Aorta (tissue), 5 donors: ENCODE measurements at regions not wholly inside any gene's neighbourhood (a gene's known extent, or its start where the extent isn't known, plus 50 kb on each side); places are given as distances from the start of the nearest gene placed in this dataset.

Experiments
- ATAC-seq: fragments of 200-7000 bp; cut with Tn5 transposase; one replicate; pipeline ENCODE4 v1.9.1; 2022; ENCODE audit warnings: moderate library complexity; ENCODE audit not compliant: low FRiP score
- DNase-seq, 2 donors: peaks; one replicate each; pipeline ENCODE4 v3.0.0-alpha.2; 2020
- H3K27ac ChIP-seq, 2 donors: one replicate each; pipeline ENCODE4 v1.5.1; 2013; ENCODE audit warnings: low read length in 2 of 2, mild to moderate bottlenecking in 2 of 2, moderate library complexity in 2 of 2, control low read depth in 1 of 2, inconsistent platforms in 1 of 2, low read depth in 1 of 2
- H3K27me3 ChIP-seq, 2 donors: one replicate each; pipeline ENCODE4 v1.6.1; 2013; ENCODE audit warnings: control low read depth in 1 of 2, low read length in 1 of 2, mild to moderate bottlenecking in 1 of 2, moderate library complexity in 1 of 2; ENCODE audit not compliant: insufficient read depth in 2 of 2, control insufficient read depth in 1 of 2
- H3K36me3 ChIP-seq, 2 donors: one replicate each; pipeline ENCODE4 v1.6.1; 2013; ENCODE audit warnings: control low read depth in 1 of 2, low read length in 1 of 2, mild to moderate bottlenecking in 1 of 2; ENCODE audit not compliant: insufficient read depth in 2 of 2, control insufficient read depth in 1 of 2
- H3K4me1 ChIP-seq, 2 donors: one replicate each; pipeline ENCODE4 v1.6.1; 2013; ENCODE audit warnings: low read length in 2 of 2, control low read depth in 1 of 2, mild to moderate bottlenecking in 1 of 2, moderate library complexity in 1 of 2; ENCODE audit not compliant: insufficient read depth in 2 of 2, control insufficient read depth in 1 of 2
- H3K4me3 ChIP-seq, 2 donors: one replicate each; pipeline ENCODE4 v1.5.1; 2013; ENCODE audit warnings: low read length in 2 of 2, control low read depth in 1 of 2, mild to moderate bottlenecking in 1 of 2
- H3K9me3 ChIP-seq: one replicate; pipeline ENCODE4 v1.6.1; 2013; ENCODE audit warnings: mild to moderate bottlenecking, low read length; ENCODE audit not compliant: control insufficient read depth
- WGBS, 2 donors: extraction: QIAGEN DNeasy Blood & Tissue Kit; methylation state at CpG; one replicate each; pipeline ENCODE4 v1.1.7; 2013; 5-methylcytosine and 5-hydroxymethylcytosine counted together
- intact Hi-C, 2 donors: fragments of 100-400 bp; cut with DNase I; formaldehyde crosslinking; loops; one replicate each; pipeline versions ENCODE4 v1.14.2 to v1.15.0; 2022
- donor health status: healthy with polysubstance abuse.
- donor health status: Bipolar disorder and iron deficiency.
- donor health status: DM: no; HTN: no; CAD: no.
- donor health status: DM: no; HTN: no; CAD: no.
- donor health status: DM: yes; HTN: yes; CAD: no.

GRCh38 chr16:9177861-9178260 is 86.4 kb downstream of the HAPSTR1 start:
- Histone ChIP-seq H3K9me3 (no peaks in the 10 kb centered on the region), H3K4me3 (no peak overlapping the region), H3K27me3 (no peaks in the 10 kb centered on the region), H3K27ac (no peak overlapping the region), H3K36me3 (no peaks in the 10 kb centered on the region), H3K4me1 (no peaks in the 10 kb centered on the region)
- 81 to 86% methylated on average over 6 of the region's 6 CpGs for WGBS, 2 donors
- no peak for ATAC-seq
- DNase-seq = no peak
- intact Hi-C loops = no loop called here

GRCh38 chr16:9183682-9184353 is 92.4 kb downstream of the HAPSTR1 start:
- H3K27me3 ChIP-seq = no peaks in the 10 kb centered on the region
- WGBS, 2 donors = 75 to 85% methylated on average over 28 to 29 of the region's 29 CpGs
- H3K36me3 ChIP-seq = no peaks in the 10 kb centered on the region
- DNase-seq (no peak), ATAC-seq (no peak)
- H3K4me1 ChIP-seq = no peaks in the 10 kb centered on the region
- no peak overlapping the region for H3K27ac ChIP-seq
- H3K4me3 ChIP-seq = no peak overlapping the region
- intact Hi-C loops = no loop called here
- H3K9me3 ChIP-seq = no peaks in the 10 kb centered on the region

GRCh38 chr16:9184354-9184690 is 92.9 kb downstream of the HAPSTR1 start:
- no peaks in the 10 kb centered on the region for H3K27me3 ChIP-seq
- ATAC-seq = no peak
- DNase-seq = no peak
- no peaks in the 10 kb centered on the region for H3K36me3 ChIP-seq
- intact Hi-C loops = no loop called here
- H3K4me1 ChIP-seq = no peaks in the 10 kb centered on the region
- 84 to 87% methylated on average over 16 to 33 of the region's 33 CpGs for WGBS, 2 donors
- H3K9me3 ChIP-seq = no peaks in the 10 kb centered on the region
- no peak overlapping the region for H3K4me3 ChIP-seq
- no peak overlapping the region for H3K27ac ChIP-seq

GRCh38 chr16:9185381-9185780 is 93.9 kb downstream of the HAPSTR1 start:
- H3K27ac ChIP-seq = no peak overlapping the region
- no peak for DNase-seq
- H3K4me3 ChIP-seq = no peak overlapping the region
- no peaks in the 10 kb centered on the region for H3K36me3 ChIP-seq
- H3K9me3 ChIP-seq = no peaks in the 10 kb centered on the region
- no peaks in the 10 kb centered on the region for H3K4me1 ChIP-seq
- intact Hi-C loops = no loop called here
- H3K27me3 ChIP-seq = no peaks in the 10 kb centered on the region
- ATAC-seq = no peak
- 57 to 66% methylated on average over 2 of the region's 2 CpGs for WGBS, 2 donors

- ATAC-seq = no peak
- Histone ChIP-seq H3K27me3 (no peaks in the 10 kb centered on the region), H3K27ac (no peak overlapping the region), H3K36me3 (no peaks in the 10 kb centered on the region), H3K9me3 (no peaks in the 10 kb centered on the region), H3K4me3 (no peak overlapping the region), H3K4me1 (no peaks in the 10 kb centered on the region)
- intact Hi-C loops = no loop called here
- no peak for DNase-seq
- WGBS, 2 donors = 84 to 89% methylated on average over 3 of the region's 3 CpGs
Observed at GRCh38 chr16:9186061-9186460, 94.6 kb downstream of the HAPSTR1 start.

- ATAC-seq (no peak), DNase-seq (no peak)
- Histone ChIP-seq H3K9me3 (peaks cover 2% of the 10 kb centered on the region), H3K36me3 (no peaks in the 10 kb centered on the region), H3K27ac (no peak overlapping the region), H3K4me3 (no peak overlapping the region), H3K27me3 (no peaks in the 10 kb centered on the region), H3K4me1 (no peaks in the 10 kb centered on the region)
- 25 to 31% methylated on average over 3 of the region's 3 CpGs for WGBS, 2 donors
- intact Hi-C loops = no loop called here
Observed at GRCh38 chr16:9188721-9189120, 97.3 kb downstream of the HAPSTR1 start.

- intact Hi-C loops = no loop called here
- no peak overlapping the region for H3K27ac ChIP-seq
- no peaks in the 10 kb centered on the region for H3K27me3 ChIP-seq
- H3K36me3 ChIP-seq = no peaks in the 10 kb centered on the region
- no peaks in the 10 kb centered on the region for H3K4me1 ChIP-seq
- H3K4me3 ChIP-seq = no peak overlapping the region
- peaks cover 2% of the 10 kb centered on the region for H3K9me3 ChIP-seq
- no peak for DNase-seq
- ATAC-seq = no peak
Observed at GRCh38 chr16:9191274-9191850, 99.9 kb downstream of the HAPSTR1 start.

GRCh38 chr16:9192746-9193145 is 101.3 kb downstream of the HAPSTR1 start:
- Histone ChIP-seq H3K27me3 (no peaks in the 10 kb centered on the region), H3K36me3 (no peaks in the 10 kb centered on the region), H3K27ac (no peak overlapping the region), H3K4me3 (no peak overlapping the region), H3K9me3 (peaks cover 2% of the 10 kb centered on the region), H3K4me1 (no peaks in the 10 kb centered on the region)
- ATAC-seq (no peak), DNase-seq (no peak)
- 71 to 79% methylated on average over 4 of the region's 4 CpGs for WGBS, 2 donors
- intact Hi-C loops = no loop called here

GRCh38 chr16:9195287-9195686 is 103.8 kb downstream of the HAPSTR1 start:
- H3K36me3 ChIP-seq = no peaks in the 10 kb centered on the region
- DNase-seq (no peak), ATAC-seq (no peak)
- H3K27ac ChIP-seq = no peak overlapping the region
- H3K9me3 ChIP-seq = peaks cover 2% of the 10 kb centered on the region
- intact Hi-C loops = no loop called here
- H3K27me3 ChIP-seq = no peaks in the 10 kb centered on the region
- no peak overlapping the region for H3K4me3 ChIP-seq
- no peaks in the 10 kb centered on the region for H3K4me1 ChIP-seq
- 20 to 42% methylated on average over 6 of the region's 6 CpGs for WGBS, 2 donors
